Glutamatergic neuron (in vitro differentiated cells): ENCODE measurements at regions not wholly inside any gene's neighbourhood (a gene's known extent, or its start where the extent isn't known, plus 50 kb on each side); places are given as distances from the start of the nearest gene placed in this dataset.
"Not testable (repeated sequence)": the region's sequence is repeated elsewhere in the genome, so short reads cannot be mapped to it uniquely, and the experiment has no call there.

Experiments used
- DNase-seq: peaks from one replicate; pipeline ENCODE4 v3.0.0; 2022
- H3K27ac Mint-ChIP-seq: one replicate; pipeline ENCODE4 v1.8.0; 2020; ENCODE audit warnings: mild to moderate bottlenecking, mixed read lengths, inconsistent platforms; ENCODE audit not compliant: unreplicated experiment
- H3K27me3 Mint-ChIP-seq: one replicate; pipeline ENCODE4 v1.8.0; 2020; ENCODE audit warnings: mild to moderate bottlenecking, moderate library complexity, mixed read lengths, inconsistent platforms; ENCODE audit not compliant: unreplicated experiment
- H3K36me3 Mint-ChIP-seq: one replicate; pipeline ENCODE4 v1.8.0; 2020; ENCODE audit warnings: mild to moderate bottlenecking, mixed read lengths, inconsistent platforms; ENCODE audit not compliant: unreplicated experiment
- H3K4me1 Mint-ChIP-seq: one replicate; pipeline ENCODE4 v1.8.0; 2020; ENCODE audit warnings: mild to moderate bottlenecking, low read depth, mixed read lengths, inconsistent platforms; ENCODE audit not compliant: unreplicated experiment
- H3K4me3 Mint-ChIP-seq: one replicate; pipeline ENCODE4 v1.8.0; 2020; ENCODE audit warnings: mild to moderate bottlenecking, mixed read lengths, inconsistent platforms; ENCODE audit not compliant: unreplicated experiment
- H3K9me3 Mint-ChIP-seq: one replicate; pipeline ENCODE4 v1.8.0; 2020; ENCODE audit warnings: mild to moderate bottlenecking, moderate library complexity, mixed read lengths, inconsistent platforms; ENCODE audit not compliant: unreplicated experiment
- CTCF ChIP-seq: fragments of 200-600 bp; sonication (generic); IDR thresholded peaks from one replicate; pipeline ENCODE4 v1.5.0; 2021; ENCODE audit not compliant: partially characterized antibody, unreplicated experiment

GRCh38 chr10:34957531-34957930 is 132.6 kb downstream of the CUL2 start:
- TF ChIP-seq CTCF, result no peak
- Mint-ChIP-seq H3K4me3 (no peak overlapping the region), H3K4me1 (peaks cover 3% of the 10 kb centered on the region), H3K27ac (no peak overlapping the region), H3K9me3 (no peaks in the 10 kb centered on the region), H3K27me3 (peaks cover 2% of the 10 kb centered on the region), H3K36me3 (no peaks in the 10 kb centered on the region)
- no peak for DNase-seq

GRCh38 chr10:34956756-34957155 is 133.4 kb downstream of the CUL2 start:
- no peak for TF ChIP-seq CTCF
- no peak overlapping the region for H3K27ac Mint-ChIP-seq
- H3K4me3 Mint-ChIP-seq, result no peak overlapping the region
- no peaks in the 10 kb centered on the region for H3K9me3 Mint-ChIP-seq
- peaks cover 3% of the 10 kb centered on the region for H3K4me1 Mint-ChIP-seq
- no peak for DNase-seq
- no peaks in the 10 kb centered on the region for H3K36me3 Mint-ChIP-seq
- H3K27me3 Mint-ChIP-seq, result peaks cover 2% of the 10 kb centered on the region

- Mint-ChIP-seq H3K27me3 (peaks cover 2% of the 10 kb centered on the region), H3K4me1 (peaks cover 3% of the 10 kb centered on the region), H3K36me3 (no peaks in the 10 kb centered on the region), H3K27ac (no peak overlapping the region), H3K9me3 (no peaks in the 10 kb centered on the region), H3K4me3 (no peak overlapping the region)
- TF ChIP-seq CTCF, result no peak
- DNase-seq, result no peak
These were observed 134.8 kb downstream of the CUL2 start for GRCh38 chr10:34955391-34955790.

- Mint-ChIP-seq H3K9me3 (no peaks in the 10 kb centered on the region), H3K4me1 (no peaks in the 10 kb centered on the region), H3K27ac (no peak overlapping the region), H3K36me3 (no peaks in the 10 kb centered on the region), H3K27me3 (no peaks in the 10 kb centered on the region), H3K4me3 (no peak overlapping the region)
- no peak for TF ChIP-seq CTCF
- DNase-seq, result no peak
These were observed 136.0 kb downstream of the CUL2 start for GRCh38 chr10:34954142-34954541.

GRCh38 chr10:34951263-34951887 is 136.3 kb upstream of the PARD3 start:
- H3K27ac Mint-ChIP-seq, H3K4me3 Mint-ChIP-seq, H3K4me1 Mint-ChIP-seq, H3K36me3 Mint-ChIP-seq, DNase-seq, H3K9me3 Mint-ChIP-seq, H3K27me3 Mint-ChIP-seq: not testable (repeated sequence)

GRCh38 chr10:34945951-34946522 is 130.9 kb upstream of the PARD3 start:
- DNase-seq, H3K9me3 Mint-ChIP-seq, H3K27ac Mint-ChIP-seq, H3K4me3 Mint-ChIP-seq, H3K27me3 Mint-ChIP-seq, H3K36me3 Mint-ChIP-seq, H3K4me1 Mint-ChIP-seq: not testable (repeated sequence)
